HUDEP-2 (cell line): ENCODE measurements at regions not wholly inside any gene's neighbourhood (a gene's known extent, or its start where the extent isn't known, plus 50 kb on each side); places are given as distances from the start of the nearest gene placed in this dataset.
"Not testable (repeated sequence)": the region's sequence is repeated elsewhere in the genome, so short reads cannot be mapped to it uniquely, and the experiment has no call there.

ENCODE experiments used
- DNase-seq, 76 experiments: peaks; one replicate each; lab custom pipeline; 2025; ENCODE audit not compliant: unreplicated experiment in 76 of 76; lab: John Stamatoyannopoulos, UW

DNA sequence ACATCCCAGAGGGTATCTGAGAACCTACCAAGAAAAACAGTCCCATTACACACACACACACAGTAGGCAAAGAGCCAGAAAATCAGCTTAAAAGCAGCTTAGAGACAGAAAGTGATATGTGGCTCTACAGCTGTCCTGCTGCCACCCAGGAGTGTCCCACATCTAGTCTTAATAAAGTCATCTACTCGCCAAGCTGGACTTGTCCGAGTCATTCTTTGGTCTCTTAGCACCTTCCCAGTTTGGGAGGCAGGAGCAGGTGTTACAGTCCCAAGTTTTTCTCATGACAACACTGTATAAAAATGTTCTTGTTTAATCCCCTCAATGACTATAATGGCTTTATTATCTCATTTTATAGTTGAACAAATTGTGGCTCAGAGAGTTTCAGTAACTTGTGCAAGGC, 252.5 kb upstream of the CASK start:
- DNase-seq, result no peak

DNA sequence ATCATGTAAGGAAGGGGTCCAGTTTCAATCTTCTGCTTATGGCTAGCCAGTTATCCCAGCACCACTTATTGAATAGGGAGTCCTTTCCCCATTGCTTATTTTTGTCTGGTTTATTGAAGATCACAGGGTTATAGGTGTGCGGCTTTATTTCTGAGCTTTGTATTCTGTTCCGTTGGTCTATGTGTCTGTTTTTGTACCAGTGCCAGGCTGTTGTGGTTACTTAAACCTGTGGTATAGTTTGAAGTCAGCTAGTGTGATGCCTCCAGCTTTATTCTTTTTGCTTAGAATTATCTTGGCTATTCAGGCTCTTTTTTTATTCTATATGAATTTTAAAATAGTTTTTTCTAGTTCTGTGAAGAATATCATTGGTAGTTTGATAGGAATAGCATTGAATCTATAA, 234.6 kb upstream of the CASK start:
- not testable (repeated sequence) for DNase-seq

DNA sequence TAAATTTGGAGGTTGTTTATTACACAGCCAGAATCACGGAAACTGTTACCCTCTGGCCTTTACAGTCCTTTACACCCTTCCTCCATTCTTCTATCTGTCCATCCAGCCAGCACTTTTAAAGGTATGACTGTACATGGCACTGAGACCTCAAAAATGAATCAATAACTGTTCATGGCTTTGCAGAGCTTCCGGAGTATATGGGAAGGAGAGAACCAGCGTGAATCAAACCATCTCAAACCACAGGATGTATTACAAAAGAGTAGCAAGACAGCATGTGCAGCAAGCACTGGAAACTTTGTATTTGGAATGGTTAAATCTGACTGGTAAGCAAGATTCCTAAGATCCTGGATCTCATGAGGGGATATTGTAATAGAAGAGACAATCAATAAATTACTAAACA, 228.5 kb upstream of the CASK start:
- DNase-seq, result no peak

DNA sequence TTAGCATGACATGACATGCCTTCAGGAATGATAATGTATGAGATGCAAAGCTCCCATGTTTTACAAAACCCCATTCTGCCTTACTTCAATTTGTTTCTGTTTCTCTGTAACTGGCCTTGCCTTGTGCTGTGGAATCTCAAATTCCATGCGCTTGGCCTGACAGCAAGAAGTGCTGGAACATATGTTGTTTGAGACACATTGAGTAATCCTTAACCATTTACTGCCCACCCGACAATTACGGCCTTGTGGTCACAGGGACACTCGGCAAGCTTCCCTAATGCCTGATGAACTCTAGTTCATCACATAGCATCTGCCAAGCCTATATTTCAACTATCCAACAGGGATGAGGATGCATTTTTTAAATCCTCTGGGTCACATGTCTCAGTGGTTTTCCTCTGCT, 226.4 kb upstream of the CASK start:
- DNase-seq, result no peak

DNA sequence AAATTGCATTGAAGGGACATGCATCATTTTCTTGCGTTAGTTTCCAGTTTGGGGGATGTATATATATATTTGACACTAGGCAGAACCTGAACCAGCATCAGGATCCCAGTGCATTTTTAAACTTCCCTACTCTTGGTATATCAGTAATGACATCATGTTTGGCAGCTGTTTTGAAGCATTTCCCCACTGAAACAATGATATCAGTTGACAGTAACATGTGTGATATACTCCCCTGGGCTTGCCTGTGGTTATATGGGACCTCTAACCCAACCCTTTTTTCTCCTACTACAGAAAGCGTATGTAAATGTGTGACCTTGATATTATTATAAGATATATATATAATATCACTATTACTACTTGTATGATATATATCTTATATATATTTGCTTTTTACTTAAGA, 225.9 kb upstream of the CASK start:
- no peak for DNase-seq

DNA sequence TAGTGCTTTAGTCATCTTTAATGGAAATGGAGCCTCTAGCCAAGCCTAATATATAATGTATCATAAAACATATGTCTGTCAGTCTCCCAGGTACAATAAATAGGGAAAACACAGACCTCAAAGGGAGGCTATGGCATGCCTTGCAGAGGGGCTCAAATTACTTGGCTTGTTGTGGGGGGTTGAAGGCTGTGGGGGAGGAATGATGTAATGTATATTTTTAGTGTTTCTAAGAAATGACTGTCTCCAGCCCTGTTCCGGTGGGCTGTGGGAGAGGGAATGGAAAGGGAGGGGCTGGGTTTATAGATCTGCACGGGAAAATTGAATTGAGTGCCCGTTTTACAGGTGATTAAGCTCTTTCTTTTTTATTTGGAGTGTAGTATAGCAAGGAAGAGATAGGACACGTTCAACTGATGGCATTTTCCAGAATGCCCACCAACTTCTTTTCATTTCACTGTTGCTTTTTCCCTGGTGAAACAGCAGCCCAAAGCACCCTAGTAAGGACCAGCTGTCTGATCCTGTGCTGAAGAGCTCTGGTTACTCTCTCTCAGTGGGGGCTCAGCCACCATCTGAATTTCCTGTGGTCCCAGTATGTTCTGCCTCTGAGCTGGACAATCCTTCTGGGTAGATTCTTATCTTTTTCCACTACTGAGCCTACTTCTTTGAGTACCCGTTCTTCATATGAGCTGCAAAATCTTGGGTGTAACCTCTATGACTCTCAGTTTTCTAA, 220.7 kb upstream of the CASK start:
- DNase-seq, result no peak

DNA sequence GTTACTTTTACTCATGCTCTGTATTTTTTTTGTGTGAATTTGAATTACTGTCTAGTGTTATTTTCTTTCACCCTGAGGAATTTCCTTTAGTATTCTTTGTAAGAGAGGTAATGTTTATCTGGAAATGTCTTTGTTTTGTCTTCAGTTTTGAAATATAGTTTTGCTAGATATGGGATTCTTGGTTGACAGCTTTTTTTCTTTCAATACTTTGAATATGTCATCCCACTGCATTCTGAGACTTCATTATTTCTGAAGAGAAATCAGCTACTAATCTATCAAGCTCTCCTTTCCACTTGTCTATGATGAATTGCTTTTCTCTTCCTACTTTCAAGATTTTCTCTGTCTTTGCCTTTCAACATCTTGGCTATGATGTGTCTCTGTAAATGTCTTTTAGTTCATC, 217.0 kb upstream of the CASK start:
- no peak for DNase-seq

DNA sequence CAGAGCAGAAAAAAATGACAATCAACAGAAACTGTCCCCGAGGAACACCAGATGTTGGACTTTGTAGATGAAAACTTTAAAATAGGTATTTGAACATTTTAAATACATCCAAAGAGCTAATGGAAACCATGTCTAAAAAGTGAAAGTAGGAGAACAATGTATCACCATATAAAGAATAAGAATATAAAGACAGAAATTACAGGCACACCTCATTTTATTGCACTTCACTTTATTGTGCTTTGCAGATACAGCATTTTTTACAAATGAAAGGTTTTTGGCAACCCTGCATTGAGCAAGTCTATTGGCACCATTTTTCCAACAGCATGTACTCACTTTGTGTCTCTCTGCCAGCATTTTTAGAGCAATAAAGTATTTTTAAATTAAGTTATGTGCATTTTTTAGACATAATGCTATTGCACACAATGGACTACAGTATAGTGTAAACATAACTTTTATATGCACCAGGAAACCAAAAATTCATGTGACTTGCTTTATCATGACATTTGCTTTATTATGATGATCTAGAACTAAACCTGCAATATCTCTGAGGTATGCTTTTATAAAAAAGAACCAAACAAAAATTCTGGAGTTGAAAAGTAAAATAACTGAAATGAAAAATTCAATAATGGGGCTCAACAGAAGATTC, 212.4 kb upstream of the CASK start:
- DNase-seq, result no peak

DNA sequence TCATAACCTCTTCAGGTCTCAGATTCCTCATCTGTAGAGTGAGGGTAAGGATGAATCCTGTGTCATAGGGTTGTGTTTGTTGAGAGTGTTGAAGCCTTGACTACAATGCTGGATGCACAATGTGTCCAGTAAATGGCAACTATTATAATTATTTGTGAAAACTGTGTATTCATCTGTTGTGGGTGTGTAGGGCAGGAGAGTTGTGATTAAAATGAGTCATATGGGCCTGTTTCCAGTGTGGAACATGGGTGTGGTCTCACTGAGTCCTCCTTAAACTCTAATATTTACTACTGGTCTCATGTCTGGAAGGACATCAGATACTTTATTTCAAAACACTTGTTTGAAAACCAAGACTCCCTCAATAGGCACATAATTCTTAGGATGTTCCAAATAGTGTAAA, 208.5 kb upstream of the CASK start:
- peak in 1 of 76 experiments; percentile 1 for DNase-seq

DNA sequence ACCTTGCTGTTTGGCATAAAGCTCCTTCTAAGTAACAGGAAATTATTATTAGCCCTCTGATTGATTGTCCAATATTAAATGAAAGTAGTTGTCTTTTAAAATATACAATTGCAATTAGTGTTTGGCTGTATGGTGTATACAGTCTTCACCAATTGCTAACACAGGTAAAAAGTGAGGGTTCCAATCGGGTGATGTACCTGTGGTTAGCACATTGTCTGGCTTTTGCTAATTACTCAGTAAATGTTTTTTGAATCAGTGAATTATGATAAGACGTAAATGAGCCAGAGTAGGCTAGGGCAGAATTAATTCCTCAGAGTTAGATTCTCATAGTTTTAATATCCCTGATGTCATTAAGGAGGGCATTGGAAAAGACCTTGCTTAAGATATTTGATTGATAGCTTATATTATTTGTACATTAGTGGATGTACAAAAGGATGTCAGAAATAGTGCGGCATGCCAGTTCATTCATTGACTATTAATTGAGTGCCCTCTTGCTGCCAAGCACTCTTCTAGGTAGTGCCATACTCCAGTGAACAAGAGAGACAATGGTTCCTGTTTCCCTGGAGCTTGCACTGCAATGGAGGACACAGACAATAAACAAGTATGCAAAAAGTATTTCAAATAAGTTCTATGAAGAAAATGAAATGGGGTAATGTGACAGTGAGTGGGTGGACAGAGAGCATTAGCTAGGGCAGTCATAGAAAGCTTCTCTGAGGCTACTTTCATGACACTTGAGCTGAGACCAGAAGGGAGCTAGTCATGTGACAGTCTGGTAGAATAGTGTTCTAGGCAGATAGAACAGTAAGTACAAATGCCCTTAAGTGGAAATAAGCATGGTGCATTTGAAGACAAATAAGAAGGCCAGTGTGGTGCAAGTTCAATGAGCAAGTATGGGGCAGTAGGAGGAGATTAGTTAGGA, 205.9 kb upstream of the CASK start:
- DNase-seq, result no peak

DNA sequence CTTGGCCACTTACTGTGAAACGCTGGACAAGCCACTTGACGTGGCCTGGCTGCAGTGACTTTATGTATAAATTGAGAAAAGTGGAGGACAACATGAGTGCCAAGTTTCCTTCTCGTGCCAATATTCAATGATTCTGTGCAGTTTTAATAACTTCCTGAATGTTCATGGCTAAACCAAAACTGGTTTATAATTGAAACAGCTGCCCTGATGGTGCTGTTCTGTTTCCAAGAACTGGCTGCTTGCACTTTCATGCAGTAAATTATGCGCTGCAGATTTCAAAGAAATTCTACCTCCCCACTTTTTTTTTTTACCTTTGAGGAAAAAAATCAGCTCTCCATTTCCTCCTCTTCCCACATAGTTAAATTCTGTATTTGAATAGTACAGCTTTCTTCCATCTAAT, 205.2 kb upstream of the CASK start:
- DNase-seq, result no peak

DNA sequence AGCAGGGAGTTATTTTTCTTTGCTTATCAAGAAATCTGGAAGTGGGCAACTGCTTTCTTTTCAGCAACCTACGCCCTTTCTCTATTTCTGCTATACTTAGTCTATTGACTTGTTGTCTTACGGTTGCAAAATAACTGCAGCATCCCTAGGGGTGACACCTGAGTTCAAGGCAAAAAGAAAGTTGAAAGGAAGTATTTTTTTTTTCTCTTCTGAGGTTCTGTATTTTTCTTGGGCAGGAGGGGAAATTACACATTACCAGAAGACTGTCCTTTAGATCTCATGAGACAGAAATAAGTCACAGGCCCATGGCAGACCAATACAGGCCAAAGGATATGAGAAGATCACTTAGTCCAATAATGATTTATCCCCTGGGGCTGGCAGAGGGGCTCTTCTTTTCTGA, 204.7 kb upstream of the CASK start:
- no peak for DNase-seq

DNA sequence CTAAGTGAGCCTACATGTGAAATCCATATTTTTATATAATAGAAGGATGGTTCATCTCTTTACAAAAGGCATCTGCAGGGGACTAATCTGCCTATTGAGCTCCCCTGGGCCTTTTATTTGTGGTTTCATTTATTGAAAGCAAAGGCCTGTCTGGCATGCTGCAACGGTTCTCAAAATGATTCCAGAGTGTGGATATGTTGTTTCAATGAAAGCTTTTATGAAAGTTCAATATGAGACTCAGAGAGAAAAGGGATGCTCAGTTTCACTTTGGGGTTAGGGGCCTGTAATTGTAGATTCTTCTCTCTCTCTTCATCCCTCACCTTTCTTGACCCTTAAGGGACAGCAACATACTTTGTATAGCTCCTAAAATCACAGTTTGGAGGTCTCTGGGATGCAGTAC, 204.2 kb upstream of the CASK start:
- DNase-seq, result no peak

DNA sequence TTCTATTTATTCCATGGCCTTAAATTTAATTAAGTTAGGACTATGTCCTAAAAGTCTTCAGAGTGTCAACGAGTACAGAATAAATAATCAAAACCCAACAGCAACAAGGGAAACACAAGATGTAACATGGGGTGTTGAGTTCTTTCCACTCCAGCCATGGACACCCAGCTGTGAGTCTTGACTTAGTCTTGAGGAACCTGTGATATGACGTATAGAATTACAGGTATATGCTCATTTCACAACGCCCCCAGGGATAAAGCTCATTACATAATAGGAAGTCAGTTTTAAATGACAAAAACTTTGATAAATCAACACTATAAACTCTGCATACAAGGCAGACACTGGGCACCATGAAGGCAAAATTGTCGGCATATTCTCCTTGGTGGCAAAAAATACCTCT, 200.0 kb upstream of the CASK start:
- DNase-seq, result no peak

DNA sequence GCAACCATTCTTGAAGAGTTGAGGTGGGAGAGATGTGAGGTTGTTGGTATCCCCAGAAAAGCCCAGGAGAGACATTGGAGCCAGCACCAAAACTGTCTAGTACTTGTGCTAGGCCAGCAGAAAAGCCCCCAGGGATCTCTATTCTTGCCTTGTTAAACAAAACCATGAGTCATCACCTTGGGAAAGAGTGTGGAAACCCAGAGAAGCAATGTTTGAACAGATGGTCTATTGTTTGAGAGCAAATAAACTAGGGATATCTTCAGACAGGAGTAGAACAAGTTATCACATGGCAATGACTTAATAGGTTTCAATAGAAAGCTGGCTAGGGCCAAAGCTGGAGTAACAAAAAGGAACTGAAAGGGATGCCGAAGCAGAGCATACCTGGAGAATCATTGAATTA, 195.7 kb upstream of the CASK start:
- no peak for DNase-seq

DNA sequence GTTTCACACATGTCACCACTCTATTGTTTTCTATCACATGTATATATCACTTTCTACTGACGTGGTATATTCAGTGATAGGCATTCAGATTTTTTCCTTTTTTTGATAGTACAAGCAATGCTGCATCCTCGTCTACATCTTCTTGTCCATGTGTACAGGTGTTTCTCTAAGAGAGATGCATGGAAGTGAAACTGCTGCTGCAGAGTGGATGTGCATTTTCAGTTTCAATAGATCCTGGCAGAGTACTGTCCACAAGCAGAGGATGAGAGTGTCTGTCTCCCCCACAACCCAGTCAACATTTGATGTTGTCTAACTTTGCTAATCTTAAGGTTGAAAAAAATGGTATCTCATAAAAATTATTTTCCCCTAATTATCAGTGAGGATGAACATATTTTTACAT, 194.0 kb upstream of the CASK start:
- DNase-seq, result no peak

DNA sequence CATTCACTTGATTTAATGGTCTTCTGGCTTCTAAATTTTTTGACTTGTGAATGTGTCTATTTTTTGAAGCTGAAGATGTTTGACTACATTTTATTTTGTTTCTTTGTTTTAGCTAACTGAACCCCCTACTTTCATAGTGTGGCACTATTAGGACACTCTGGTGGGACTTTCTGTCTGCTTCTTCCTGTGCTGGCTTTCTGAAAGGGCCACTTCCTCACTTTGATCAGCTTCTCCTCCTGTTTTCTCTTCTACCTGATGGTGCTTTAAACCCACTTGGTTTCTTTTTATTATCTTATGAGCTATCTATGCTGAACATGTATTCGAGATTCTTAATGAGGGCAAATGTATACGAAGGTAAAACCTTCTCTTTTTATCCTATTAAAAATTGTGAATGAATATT, 186.1 kb upstream of the CASK start:
- DNase-seq, result no peak

DNA sequence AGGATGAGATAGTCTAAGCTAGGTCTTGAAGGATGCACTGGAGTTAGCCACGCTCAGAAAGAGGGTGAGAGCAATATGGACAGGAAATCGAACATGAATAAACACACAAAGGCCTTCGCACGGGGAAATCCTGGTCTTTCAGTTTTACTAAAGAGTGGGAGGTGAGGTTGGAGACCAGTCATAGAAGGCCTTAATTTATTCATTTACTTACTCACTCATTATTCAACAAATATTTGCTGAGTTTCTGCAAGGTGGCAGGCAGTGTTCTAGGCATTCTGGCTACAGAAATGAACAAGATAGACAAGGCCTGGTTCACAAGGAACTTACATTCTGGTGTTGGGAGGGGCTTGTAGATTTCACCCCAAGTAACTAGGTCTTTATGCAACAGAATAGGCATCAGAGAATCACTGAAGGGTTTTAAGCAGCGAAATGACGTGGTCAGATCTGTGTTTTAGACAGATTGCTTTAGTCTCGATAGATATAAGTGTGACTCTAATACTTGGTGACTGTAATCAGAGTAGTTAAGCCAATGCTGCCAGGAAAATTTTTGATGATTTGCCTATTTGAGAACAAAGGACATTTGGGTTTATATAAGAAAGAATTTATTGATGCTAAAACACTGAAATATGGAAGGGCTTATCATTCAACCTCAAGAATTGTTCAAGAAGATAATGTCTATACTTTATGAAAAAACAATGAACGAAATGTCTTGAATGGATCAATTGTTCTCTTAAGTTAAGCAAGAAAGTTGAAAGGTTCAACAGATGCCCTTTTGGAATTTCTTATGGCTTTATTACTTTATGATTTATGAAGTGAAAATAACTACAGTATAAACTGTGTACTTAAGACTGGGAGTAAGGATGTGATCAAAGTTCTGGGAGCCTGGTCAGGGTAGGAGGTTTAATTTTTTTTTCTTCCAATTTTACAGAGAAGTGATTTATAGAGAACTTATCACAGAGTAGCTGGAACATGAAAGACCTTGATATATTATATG, 184.4 kb upstream of the CASK start:
- DNase-seq, result no peak

DNA sequence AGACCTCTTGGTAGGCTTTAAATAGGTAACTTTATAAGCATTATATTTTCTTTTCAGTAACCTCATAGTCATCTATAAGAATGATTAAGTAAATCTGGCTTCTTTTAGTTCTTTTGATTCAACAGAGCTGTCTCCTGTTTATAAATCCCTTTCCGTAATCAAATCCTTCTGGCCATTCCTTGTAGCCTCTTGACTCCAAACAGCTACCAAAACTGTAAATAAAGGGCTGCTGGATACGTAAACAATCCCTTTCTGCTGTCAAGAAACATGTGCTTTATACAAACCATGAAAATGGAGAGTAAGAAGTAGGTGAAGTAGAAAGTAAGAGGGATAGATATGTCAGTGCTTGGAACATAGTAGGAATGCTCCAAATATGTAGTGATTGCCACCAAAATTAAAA, 183.2 kb upstream of the CASK start:
- DNase-seq, result no peak

DNA sequence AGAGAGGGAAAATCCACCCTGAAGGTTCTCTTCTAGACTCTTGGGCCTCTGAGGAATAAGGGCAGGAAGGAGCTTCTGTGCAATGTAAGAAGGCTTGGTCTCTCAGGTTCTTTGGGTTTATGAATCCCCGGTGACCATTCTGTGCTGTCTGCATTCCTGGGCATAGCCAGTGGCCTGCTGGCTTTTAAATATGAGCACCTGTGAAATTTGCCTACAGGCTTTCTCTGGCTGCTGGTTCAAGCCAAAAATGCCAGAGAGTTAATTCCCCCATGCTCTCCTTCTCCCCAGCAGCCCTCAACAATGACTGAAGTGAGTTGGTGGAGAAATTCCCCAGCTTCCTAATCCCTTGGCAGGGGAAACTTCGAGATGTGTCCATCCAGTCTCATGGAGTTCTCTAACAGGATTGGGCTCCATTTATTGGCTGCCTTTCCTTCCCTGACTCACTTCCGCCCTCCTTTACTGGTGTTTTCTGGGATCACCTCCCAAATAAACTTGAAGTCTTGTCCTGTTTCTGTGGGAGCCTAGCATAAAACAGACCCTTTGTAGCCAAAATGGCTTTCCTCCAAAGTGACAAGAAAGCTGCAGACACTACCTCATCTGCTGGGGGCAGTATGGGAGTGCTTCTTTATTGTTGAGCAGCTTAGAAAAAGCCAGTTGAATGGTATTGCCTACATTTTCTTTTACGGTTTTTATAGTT, 179.4 kb upstream of the CASK start:
- DNase-seq, result no peak
